A673 (cell line): ENCODE measurements at regions not wholly inside any gene's neighbourhood (a gene's known extent, or its start where the extent isn't known, plus 50 kb on each side); places are given as distances from the start of the nearest gene placed in this dataset.
"Not testable (repeated sequence)": the region's sequence is repeated elsewhere in the genome, so short reads cannot be mapped to it uniquely, and the experiment has no call there.

Experiments
- BruUV-seq: library from RNA; stranded (reverse); fragments of 400-500 nt; replicated peaks from 2 replicates; lab custom pipeline; 2021; lab: Mats Ljungman, UMichigan
- CTCF ChIA-PET: fragments of 300-600 bp; sonication (Branson Sonifier 250); formaldehyde crosslinking; loops from one replicate; lab custom pipeline; 2022; ENCODE audit warnings: antibody characterized with exemption; lab: Charles Lee
- POLR2A ChIA-PET: fragments of 300-600 bp; sonication (Branson Sonifier 250); formaldehyde crosslinking; loops from one replicate; lab custom pipeline; 2022; ENCODE audit warnings: antibody characterized with exemption; ENCODE audit not compliant: low non-redundant PET; lab: Charles Lee
- DNase-seq: peaks from one replicate; pipeline ENCODE4 v3.0.0-alpha.2; 2015; ENCODE audit warnings: low spot score
- H3K27ac ChIP-seq: fragments of 200-600 bp; sonication (generic); 2 replicates; pipeline ENCODE4 v1.5.1; 2016; ENCODE audit warnings: mixed run types, low read depth, mild to moderate bottlenecking, mixed read lengths, antibody characterized with exemption, low read length; ENCODE audit not compliant: poor library complexity, severe bottlenecking
- H3K27me3 ChIP-seq: fragments of 200-600 bp; sonication (generic); replicated peaks from 2 replicates; pipeline ENCODE4 v1.6.1; 2017; ENCODE audit warnings: mixed run types, low read depth, mild to moderate bottlenecking, mixed read lengths, antibody characterized with exemption, low read length; ENCODE audit not compliant: insufficient read depth, poor library complexity
- H3K36me3 ChIP-seq: fragments of 200-600 bp; sonication (generic); 2 replicates; pipeline ENCODE4 v1.6.1; 2016; ENCODE audit warnings: mixed run types, mild to moderate bottlenecking, mixed read lengths, antibody characterized with exemption, low read length; ENCODE audit not compliant: insufficient read depth, poor library complexity, severe bottlenecking
- H3K4me1 ChIP-seq: fragments of 200-600 bp; sonication (generic); 2 replicates; pipeline ENCODE4 v1.6.1; 2017; ENCODE audit warnings: mixed run types, mild to moderate bottlenecking, mixed read lengths, antibody characterized with exemption, low read length; ENCODE audit not compliant: insufficient read depth, poor library complexity, severe bottlenecking
- H3K4me3 ChIP-seq: fragments of 200-600 bp; sonication (generic); 2 replicates; pipeline ENCODE4 v1.5.1; 2016; ENCODE audit warnings: low read depth, mixed run types, mild to moderate bottlenecking, mixed read lengths, low read length; ENCODE audit not compliant: poor library complexity, severe bottlenecking
- H3K9me3 ChIP-seq: fragments of 200-600 bp; sonication (generic); 2 replicates; pipeline ENCODE4 v1.6.1; 2016; ENCODE audit warnings: mixed run types, low read depth, mild to moderate bottlenecking, mixed read lengths, antibody characterized with exemption, low read length; ENCODE audit not compliant: poor library complexity, severe bottlenecking
- CTCF ChIP-seq: fragments of 300-800, 200-600 bp; sonication (generic); conservative IDR thresholded peaks from 2 replicates; pipeline ENCODE4 v1.5.1; 2017; ENCODE audit warnings: low read depth, mild to moderate bottlenecking, antibody characterized with exemption, low read length, moderate library complexity, mixed read lengths
- EZH2 ChIP-seq: fragments of 200-600 bp; sonication (generic); IDR thresholded peaks from 2 replicates; pipeline ENCODE4 v1.6.1; 2017; ENCODE audit warnings: borderline replicate concordance, low read depth, mild to moderate bottlenecking, mixed read lengths, antibody characterized with exemption, low read length; ENCODE audit not compliant: poor library complexity, severe bottlenecking
- intact Hi-C: fragments of 100-400 bp; cut with micrococcal nuclease; formaldehyde crosslinking; loops from one replicate; pipeline ENCODE4 v1.10.0; 2022; ENCODE audit not compliant: unreplicated experiment

GRCh38 chr13:80931766-80932165 lies 590.8 kb upstream of the SPRY2 start:
- no peaks in the 10 kb centered on the region for H3K27me3 ChIP-seq
- H3K27ac ChIP-seq: no peak overlapping the region
- ChIA-PET CTCF (no interaction called here), POLR2A (no interaction called here)
- no peak for TF ChIP-seq CTCF
- no peak for TF ChIP-seq EZH2
- no peaks in the 10 kb centered on the region for H3K4me1 ChIP-seq
- no peak overlapping the region for H3K4me3 ChIP-seq
- BruUV-seq: no TSS peak
- no peaks in the 10 kb centered on the region for H3K36me3 ChIP-seq
- no peaks in the 10 kb centered on the region for H3K9me3 ChIP-seq
- intact Hi-C loops: no loop called here
- DNase-seq: no peak

GRCh38 chr13:80931118-80931517 lies 590.2 kb upstream of the SPRY2 start:
- no peak for DNase-seq
- ChIA-PET CTCF (no interaction called here), POLR2A (no interaction called here)
- Histone ChIP-seq H3K4me3 (no peak overlapping the region), H3K36me3 (no peaks in the 10 kb centered on the region), H3K27ac (no peak overlapping the region), H3K4me1 (no peaks in the 10 kb centered on the region), H3K9me3 (no peaks in the 10 kb centered on the region), H3K27me3 (no peaks in the 10 kb centered on the region)
- BruUV-seq: no TSS peak
- intact Hi-C loops: no loop called here
- TF ChIP-seq CTCF (no peak), EZH2 (no peak)

- TF ChIP-seq EZH2 (no peak), CTCF (no peak)
- no peak for DNase-seq
- no peaks in the 10 kb centered on the region for H3K36me3 ChIP-seq
- no TSS peak for BruUV-seq
- H3K4me1 ChIP-seq: no peaks in the 10 kb centered on the region
- H3K27me3 ChIP-seq: no peaks in the 10 kb centered on the region
- ChIA-PET CTCF (no interaction called here), POLR2A (no interaction called here)
- no peak overlapping the region for H3K4me3 ChIP-seq
- H3K27ac ChIP-seq: no peak overlapping the region
- H3K9me3 ChIP-seq: no peaks in the 10 kb centered on the region
- intact Hi-C loops: loop anchor here (10.0 kb wide), 1 partner anchor 583 kb away; the partner anchor contains the start of gene SPRY2
Measured at GRCh38 chr13:80928241-80928640, 587.3 kb upstream of the SPRY2 start.

- H3K4me3 ChIP-seq, POLR2A ChIA-PET, CTCF ChIA-PET, H3K36me3 ChIP-seq, H3K4me1 ChIP-seq, BruUV-seq, H3K27me3 ChIP-seq, H3K9me3 ChIP-seq, DNase-seq, H3K27ac ChIP-seq: not testable (repeated sequence)
- intact Hi-C loops: loop anchor here (10.0 kb wide), 1 partner anchor 581 kb away; the partner anchor contains the start of gene SPRY2
Measured at GRCh38 chr13:80926024-80926423, 585.1 kb upstream of the SPRY2 start.
